Left ventricle myocardium inferior (tissue), 1 donor: ENCODE measurements at regions not wholly inside any gene's neighbourhood (a gene's known extent, or its start where the extent isn't known, plus 50 kb on each side); places are given as distances from the start of the nearest gene placed in this dataset.

Source experiments
- DNase-seq: peaks from one replicate; pipeline ENCODE4 v3.0.0-alpha.2; 2020
- H3K27ac ChIP-seq: fragments of 200-600 bp; replicated peaks from 2 replicates; pipeline ENCODE4 v1.8.0; 2021
- H3K27me3 ChIP-seq: fragments of 200-600 bp; 2 replicates; pipeline ENCODE4 v1.8.0; 2021; ENCODE audit warnings: low read depth
- H3K36me3 ChIP-seq: fragments of 200-600 bp; 2 replicates; pipeline ENCODE4 v1.8.0; 2021
- H3K4me1 ChIP-seq: fragments of 200-600 bp; 2 replicates; pipeline ENCODE4 v1.8.0; 2021
- H3K4me3 ChIP-seq: fragments of 200-600 bp; 2 replicates; pipeline ENCODE4 v1.8.0; 2021; ENCODE audit warnings: mild to moderate bottlenecking, moderate library complexity
- H3K9me3 ChIP-seq: fragments of 200-600 bp; replicated peaks from 2 replicates; pipeline ENCODE4 v1.8.0; 2021
- CTCF ChIP-seq: fragments of 200-600 bp; IDR thresholded peaks from 2 replicates; pipeline ENCODE4 v1.8.0; 2021; ENCODE audit warnings: antibody characterized with exemption, mild to moderate bottlenecking, borderline replicate concordance
- intact Hi-C: fragments of 100-400 bp; cut with micrococcal nuclease; formaldehyde crosslinking; loops from one replicate; pipeline ENCODE4 v1.11.0; 2022
- donor health status: DM: no; HTN: yes; CAD: no; lungs with severe emphysema.

GRCh38 chr7:33854801-33855350, 50.5 kb upstream of the BMPER start:
- H3K9me3 ChIP-seq = no peaks in the 10 kb centered on the region
- intact Hi-C loops = no loop called here
- DNase-seq = no peak
- no peak overlapping the region for H3K4me3 ChIP-seq
- TF ChIP-seq CTCF = no peak
- peaks cover 54% of the 10 kb centered on the region for H3K27me3 ChIP-seq
- no peaks in the 10 kb centered on the region for H3K36me3 ChIP-seq
- no peaks in the 10 kb centered on the region for H3K4me1 ChIP-seq
- no peak overlapping the region for H3K27ac ChIP-seq
